ENCODE measurements at regions not wholly inside any gene's neighbourhood (a gene's known extent, or its start where the extent isn't known, plus 50 kb on each side); places are given as distances from the start of the nearest gene placed in this dataset.

- DNase-seq = no peak
Measured at GRCh38 chr17:79538291-79538690, 72.6 kb downstream of the RBFOX3 start.

GRCh38 chr17:79537686-79538085, 73.2 kb downstream of the RBFOX3 start:
- DNase-seq = no peak

- no peak for DNase-seq
Measured at GRCh38 chr17:79537061-79537460, 73.8 kb downstream of the RBFOX3 start.

- no peak for DNase-seq
Measured at GRCh38 chr17:79536212-79536840, 74.5 kb downstream of the RBFOX3 start.

- DNase-seq = no peak
Measured at GRCh38 chr17:79535728-79536025, 75.2 kb downstream of the RBFOX3 start.

GRCh38 chr17:79534851-79535727, 75.8 kb downstream of the RBFOX3 start:
- DNase-seq = no peak

- DNase-seq = no peak
Measured at GRCh38 chr17:79534111-79534510, 76.7 kb downstream of the RBFOX3 start.

- DNase-seq = no peak
Measured at GRCh38 chr17:79533116-79533515, 77.7 kb downstream of the RBFOX3 start.

- DNase-seq = no peak
Measured at GRCh38 chr17:79532107-79532790, 78.6 kb downstream of the RBFOX3 start.

- no peak for DNase-seq
Measured at GRCh38 chr17:79531191-79532095, 79.4 kb downstream of the RBFOX3 start.

GRCh38 chr17:79530361-79531105, 80.3 kb downstream of the RBFOX3 start:
- no peak for DNase-seq

GRCh38 chr17:79529661-79530081, 81.2 kb downstream of the RBFOX3 start:
- DNase-seq = no peak

- DNase-seq = no peak
Measured at GRCh38 chr17:79528592-79529125, 82.2 kb downstream of the RBFOX3 start.

GRCh38 chr17:79527306-79527705, 83.5 kb downstream of the RBFOX3 start:
- DNase-seq = no peak

- no peak for DNase-seq
Measured at GRCh38 chr17:79525793-79526677, 84.8 kb downstream of the RBFOX3 start.

GRCh38 chr17:79524213-79525187, 86.4 kb downstream of the RBFOX3 start:
- no peak for DNase-seq

- DNase-seq = no peak
Measured at GRCh38 chr17:79522414-79522813, 88.4 kb downstream of the RBFOX3 start.

- DNase-seq = no peak
Measured at GRCh38 chr17:79521225-79521624, 89.6 kb downstream of the RBFOX3 start.
